SK-N-SH (cell line): ENCODE measurements at regions not wholly inside any gene's neighbourhood (a gene's known extent, or its start where the extent isn't known, plus 50 kb on each side); places are given as distances from the start of the nearest gene placed in this dataset.

Source experiments
- CTCF ChIA-PET: fragments of 300-600, 350-600 bp; formaldehyde crosslinking; extraction: SDS; loops from one replicate; lab custom pipeline; 2021; lab: Yijun Ruan, JAX
- POLR2A ChIA-PET: fragments of 350-600 bp; sonication (Branson Sonifier 250); formaldehyde crosslinking; extraction: SDS; loops from one replicate; lab custom pipeline; 2020; ENCODE audit warnings: antibody characterized with exemption, inconsistent platforms; lab: Yijun Ruan, JAX
- DNase-seq: peaks from one replicate; pipeline ENCODE4 v3.0.0; 2012
- H2AFZ ChIP-seq: fragments of 200-600 bp; sonication (generic); 2 replicates; pipeline ENCODE4 v1.8.1; 2016; ENCODE audit warnings: antibody characterized with exemption, mild to moderate bottlenecking, low read depth
- H3F3A ChIP-seq: fragments of 200-600 bp; sonication (generic); replicated peaks from 2 replicates; pipeline ENCODE3; 2016; ENCODE audit warnings: antibody characterized with exemption, mild to moderate bottlenecking; ENCODE audit not compliant: insufficient read depth
- H3K27ac ChIP-seq, 2 experiments: fragments of 200-500 bp in 1 of 2; fragments of 200-600 bp in 1 of 2; sonication (Bioruptor generic) in 1 of 2; sonication (generic), shearing (Covaris generic) in 1 of 2; 2 replicates each; pipeline versions ENCODE4 v1.5.1 to v1.6.1; 2014 to 2016; ENCODE audit warnings: low read depth in 2 of 2, inconsistent platforms in 1 of 2, low read length in 1 of 2, mild to moderate bottlenecking in 1 of 2, mixed read lengths in 1 of 2
- H3K27me3 ChIP-seq: fragments of 200-600 bp; sonication (generic), shearing (Covaris generic); 2 replicates; pipeline ENCODE4 v1.6.1; 2016; ENCODE audit warnings: mixed run types; ENCODE audit not compliant: insufficient read depth
- H3K36me3 ChIP-seq, 2 experiments: fragments of 200-500 bp in 1 of 2; fragments of 200-600 bp in 1 of 2; sonication (Bioruptor generic) in 1 of 2; sonication (generic) in 1 of 2; replicated peaks in 1 of 2; 2 replicates each; pipeline versions ENCODE3 to v1.5.1; 2014 to 2016; ENCODE audit warnings: low read length in 1 of 2, mild to moderate bottlenecking in 1 of 2; ENCODE audit not compliant: insufficient read depth in 2 of 2, control insufficient read depth in 1 of 2
- H3K4me1 ChIP-seq, 2 experiments: fragments of 200-500 bp in 1 of 2; fragments of 200-600 bp in 1 of 2; sonication (Bioruptor generic) in 1 of 2; sonication (generic), shearing (Covaris generic) in 1 of 2; 2 replicates each; pipeline versions ENCODE4 v1.5.1 to v1.6.1; 2014 to 2016; ENCODE audit warnings: low read depth in 1 of 2, low read length in 1 of 2, mixed run types in 1 of 2; ENCODE audit not compliant: insufficient read depth in 2 of 2, control insufficient read depth in 1 of 2
- H3K4me2 ChIP-seq: fragments of 200-600 bp; sonication (generic), shearing (Covaris generic); 2 replicates; pipeline ENCODE4 v1.6.1; 2017; ENCODE audit warnings: mixed run types
- H3K4me3 ChIP-seq, 2 experiments: fragments of 200-500 bp in 1 of 2; fragments of 200-600 bp in 1 of 2; sonication (Bioruptor generic) in 1 of 2; sonication (generic), shearing (Covaris generic) in 1 of 2; 2 replicates each; pipeline versions ENCODE4 v1.5.1 to v1.8.1; 2014 to 2016; ENCODE audit warnings: low read depth in 2 of 2, inconsistent platforms in 1 of 2, low read length in 1 of 2, mild to moderate bottlenecking in 1 of 2, mixed read lengths in 1 of 2, moderate library complexity in 1 of 2
- H3K79me2 ChIP-seq: fragments of 200-600 bp; sonication (generic); 2 replicates; pipeline ENCODE4 v1.8.1; 2017; ENCODE audit warnings: mild to moderate bottlenecking; ENCODE audit not compliant: insufficient read depth
- H3K9ac ChIP-seq: fragments of 200-600 bp; sonication (generic); 2 replicates; pipeline ENCODE4 v1.6.1; 2017; ENCODE audit warnings: mixed run types
- H3K9me2 ChIP-seq: fragments of 200-600 bp; sonication (generic); 2 replicates; pipeline ENCODE4 v1.6.1; 2017; ENCODE audit warnings: mixed run types
- H3K9me3 ChIP-seq: fragments of 200-600 bp; sonication (generic); 2 replicates; pipeline ENCODE4 v1.6.1; 2017; ENCODE audit warnings: mixed run types, mild to moderate bottlenecking, moderate library complexity
- H4K20me1 ChIP-seq: fragments of 200-600 bp; sonication (generic); 2 replicates; pipeline ENCODE4 v1.6.1; 2017; ENCODE audit warnings: mild to moderate bottlenecking, mixed run types; ENCODE audit not compliant: insufficient read depth
- CHD2 ChIP-seq: fragments of 150-350 bp; IDR thresholded peaks from 2 replicates; pipeline ENCODE4 v1.6.1; 2018; ENCODE audit warnings: low read length; ENCODE audit not compliant: partially characterized antibody
- ELF1 ChIP-seq: IDR thresholded peaks from 2 replicates; pipeline ENCODE4 v1.4.0; 2012
- EZH2phosphoT487 ChIP-seq: fragments of 200-600 bp; sonication (generic); IDR thresholded peaks from 2 replicates; pipeline ENCODE4 v1.6.1; 2017; ENCODE audit warnings: low read depth, mixed run types, mild to moderate bottlenecking, antibody characterized with exemption, moderate library complexity, borderline replicate concordance
- FOSL2 ChIP-seq: IDR thresholded peaks from 2 replicates; pipeline ENCODE4 v1.4.0; 2012; ENCODE audit warnings: low read depth, mild to moderate bottlenecking, moderate library complexity, borderline replicate concordance
- FOXM1 ChIP-seq: IDR thresholded peaks from 2 replicates; pipeline ENCODE4 v1.4.0; 2012; ENCODE audit warnings: low read depth, mild to moderate bottlenecking
- JUND ChIP-seq: IDR thresholded peaks from 2 replicates; pipeline ENCODE4 v1.4.0; 2012
- MEF2A ChIP-seq: IDR thresholded peaks from 2 replicates; pipeline ENCODE4 v1.4.0; 2012; ENCODE audit warnings: low read depth, borderline replicate concordance
- MXI1 ChIP-seq: IDR thresholded peaks from 2 replicates; pipeline ENCODE4 v1.6.1; 2012; ENCODE audit warnings: mild to moderate bottlenecking, low read depth, low read length, improper control_type of control experiment
- NFIC ChIP-seq: IDR thresholded peaks from 2 replicates; pipeline ENCODE4 v1.4.0; 2012; ENCODE audit warnings: borderline replicate concordance
- POLR2AphosphoS5 ChIP-seq: IDR thresholded peaks from 2 replicates; pipeline ENCODE4 v1.6.1; 2012; ENCODE audit warnings: low read depth, low read length
- SIN3A ChIP-seq: IDR thresholded peaks from 2 replicates; pipeline ENCODE4 v1.6.1; 2012; ENCODE audit warnings: low read depth, mild to moderate bottlenecking, low read length, moderate library complexity, borderline replicate concordance
- TCF12 ChIP-seq: IDR thresholded peaks from 2 replicates; pipeline ENCODE4 v1.4.0; 2012
- TEAD4 ChIP-seq: IDR thresholded peaks from 2 replicates; pipeline ENCODE4 v1.4.0; 2012; ENCODE audit warnings: mild to moderate bottlenecking, borderline replicate concordance; ENCODE audit not compliant: insufficient read depth
- YY1 ChIP-seq: IDR thresholded peaks from 2 replicates; pipeline ENCODE4 v1.4.0; 2012; ENCODE audit warnings: low read depth, mild to moderate bottlenecking
- WGBS: methylation state at CpG from one replicate; pipeline ENCODE4 v1.1.6; 2017; ENCODE audit warnings: low lambda C conversion rate; 5-methylcytosine and 5-hydroxymethylcytosine counted together
- TF ChIP-seq, protein P1 (sequence below): IDR thresholded peaks from 2 replicates; pipeline ENCODE4 v1.4.0; 2012; ENCODE audit warnings: low read depth, borderline replicate concordance
- TF ChIP-seq, protein P2 (sequence below): IDR thresholded peaks from 2 replicates; pipeline ENCODE4 v1.6.1; 2012; ENCODE audit warnings: mild to moderate bottlenecking, low read depth, low read length, moderate library complexity
- TF ChIP-seq, protein P3 (sequence below): fragments of 150-350 bp; IDR thresholded peaks from 2 replicates; pipeline ENCODE4 v1.6.1; 2017; ENCODE audit warnings: antibody characterized with exemption, low read length, low read depth, borderline replicate concordance

DNA sequence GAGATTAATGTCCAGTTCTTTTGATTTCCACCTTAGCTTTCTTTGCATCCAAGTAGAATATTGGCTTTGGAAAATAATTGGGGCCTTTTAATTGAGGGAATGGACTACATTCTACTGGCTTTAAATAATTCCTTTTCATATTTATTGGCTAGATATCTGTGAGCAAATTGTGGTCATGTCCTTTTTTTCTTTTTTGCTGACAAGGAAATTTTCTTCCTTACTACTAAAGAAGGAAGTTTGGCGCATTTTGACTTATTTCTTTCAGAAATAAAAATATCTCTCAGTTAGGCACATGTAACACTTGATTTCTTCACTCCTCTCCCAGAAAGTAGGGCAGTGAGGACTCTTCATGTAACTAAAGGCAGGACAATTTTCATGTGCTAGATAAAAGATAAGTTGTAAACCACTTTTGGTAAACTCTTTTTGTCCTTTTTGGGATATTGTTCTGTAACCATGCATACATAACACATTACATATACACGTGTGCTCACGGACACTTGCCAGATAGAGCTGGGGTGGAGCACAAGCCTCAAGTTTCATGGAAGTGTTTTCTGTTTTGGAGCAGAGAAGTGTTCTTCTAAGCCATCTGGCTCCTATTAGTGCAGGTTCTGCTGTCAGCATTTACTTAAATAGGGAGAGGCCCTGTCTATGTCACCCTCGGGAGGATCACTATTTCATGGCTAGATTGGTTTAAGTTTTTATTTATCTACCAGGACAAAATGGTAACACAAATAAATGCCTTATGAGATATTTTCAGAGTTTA, 85.1 kb upstream of the LRIG3 start:
- Histone ChIP-seq H3K4me2 (no peak overlapping the region), H3K9me2 (no peaks in the 10 kb centered on the region), H3K4me3 (no peak overlapping the region)
- TF ChIP-seq, protein P1, sequence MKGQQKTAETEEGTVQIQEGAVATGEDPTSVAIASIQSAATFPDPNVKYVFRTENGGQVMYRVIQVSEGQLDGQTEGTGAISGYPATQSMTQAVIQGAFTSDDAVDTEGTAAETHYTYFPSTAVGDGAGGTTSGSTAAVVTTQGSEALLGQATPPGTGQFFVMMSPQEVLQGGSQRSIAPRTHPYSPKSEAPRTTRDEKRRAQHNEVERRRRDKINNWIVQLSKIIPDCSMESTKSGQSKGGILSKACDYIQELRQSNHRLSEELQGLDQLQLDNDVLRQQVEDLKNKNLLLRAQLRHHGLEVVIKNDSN, result no peak
- TF ChIP-seq FOXM1 (no peak), SIN3A (no peak), TCF12 (no peak), JUND (no peak), MEF2A (no peak), TEAD4 (no peak), MXI1 (no peak)
- TF ChIP-seq, protein P2, sequence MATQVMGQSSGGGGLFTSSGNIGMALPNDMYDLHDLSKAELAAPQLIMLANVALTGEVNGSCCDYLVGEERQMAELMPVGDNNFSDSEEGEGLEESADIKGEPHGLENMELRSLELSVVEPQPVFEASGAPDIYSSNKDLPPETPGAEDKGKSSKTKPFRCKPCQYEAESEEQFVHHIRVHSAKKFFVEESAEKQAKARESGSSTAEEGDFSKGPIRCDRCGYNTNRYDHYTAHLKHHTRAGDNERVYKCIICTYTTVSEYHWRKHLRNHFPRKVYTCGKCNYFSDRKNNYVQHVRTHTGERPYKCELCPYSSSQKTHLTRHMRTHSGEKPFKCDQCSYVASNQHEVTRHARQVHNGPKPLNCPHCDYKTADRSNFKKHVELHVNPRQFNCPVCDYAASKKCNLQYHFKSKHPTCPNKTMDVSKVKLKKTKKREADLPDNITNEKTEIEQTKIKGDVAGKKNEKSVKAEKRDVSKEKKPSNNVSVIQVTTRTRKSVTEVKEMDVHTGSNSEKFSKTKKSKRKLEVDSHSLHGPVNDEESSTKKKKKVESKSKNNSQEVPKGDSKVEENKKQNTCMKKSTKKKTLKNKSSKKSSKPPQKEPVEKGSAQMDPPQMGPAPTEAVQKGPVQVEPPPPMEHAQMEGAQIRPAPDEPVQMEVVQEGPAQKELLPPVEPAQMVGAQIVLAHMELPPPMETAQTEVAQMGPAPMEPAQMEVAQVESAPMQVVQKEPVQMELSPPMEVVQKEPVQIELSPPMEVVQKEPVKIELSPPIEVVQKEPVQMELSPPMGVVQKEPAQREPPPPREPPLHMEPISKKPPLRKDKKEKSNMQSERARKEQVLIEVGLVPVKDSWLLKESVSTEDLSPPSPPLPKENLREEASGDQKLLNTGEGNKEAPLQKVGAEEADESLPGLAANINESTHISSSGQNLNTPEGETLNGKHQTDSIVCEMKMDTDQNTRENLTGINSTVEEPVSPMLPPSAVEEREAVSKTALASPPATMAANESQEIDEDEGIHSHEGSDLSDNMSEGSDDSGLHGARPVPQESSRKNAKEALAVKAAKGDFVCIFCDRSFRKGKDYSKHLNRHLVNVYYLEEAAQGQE, result no peak
- TF ChIP-seq, all 33 proteins: peak for 0
- no peak overlapping the region for H2AFZ ChIP-seq
- WGBS, result 59% methylated on average over 4 of the region's 4 CpGs
- ChIA-PET POLR2A (no interaction called here), CTCF (no interaction called here)
- DNase-seq, result no peak
- H4K20me1 ChIP-seq, result no peaks in the 10 kb centered on the region
- H3K27ac ChIP-seq, result no peak overlapping the region
- H3K9ac ChIP-seq, result no peak overlapping the region
- H3K36me3 ChIP-seq, result no peaks in the 10 kb centered on the region
- no peaks in the 10 kb centered on the region for H3K79me2 ChIP-seq
- no peaks in the 10 kb centered on the region for H3F3A ChIP-seq
- H3K27me3 ChIP-seq, result no peaks in the 10 kb centered on the region
- no peaks in the 10 kb centered on the region for H3K9me3 ChIP-seq
- no peaks in the 10 kb centered on the region; a peak in 2 of 4 replicates for H3K4me1 ChIP-seq

DNA sequence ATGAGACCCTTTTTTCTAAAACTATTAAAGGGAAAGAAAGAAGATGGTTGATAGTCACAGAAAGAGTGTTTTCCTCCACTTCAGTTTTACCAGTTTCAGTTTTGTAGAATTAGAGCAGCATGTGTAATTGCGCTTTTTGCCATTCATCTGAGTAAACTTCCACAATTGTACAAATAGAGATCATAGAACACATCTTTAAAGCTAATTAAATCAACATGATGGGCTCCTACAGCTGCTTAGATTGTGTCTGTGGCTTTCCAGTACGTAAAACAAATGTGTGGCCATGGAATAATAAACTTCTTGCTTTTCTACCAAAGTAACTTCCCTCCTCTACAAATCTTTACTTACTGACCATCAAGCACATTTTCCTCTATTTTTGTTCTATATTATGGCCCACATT, 84.2 kb upstream of the LRIG3 start:
- no peaks in the 10 kb centered on the region; a peak in 2 of 4 replicates for H3K4me1 ChIP-seq
- H3K36me3 ChIP-seq, result no peaks in the 10 kb centered on the region
- no peaks in the 10 kb centered on the region for H3K79me2 ChIP-seq
- H3K27ac ChIP-seq, result no peak overlapping the region
- no peaks in the 10 kb centered on the region for H3K9me3 ChIP-seq
- ChIA-PET CTCF (no interaction called here), POLR2A (no interaction called here)
- no peak overlapping the region for H3K4me3 ChIP-seq
- H2AFZ ChIP-seq, result no peak overlapping the region
- H4K20me1 ChIP-seq, result no peaks in the 10 kb centered on the region
- 51% methylated on average over 2 of the region's 2 CpGs for WGBS
- H3K27me3 ChIP-seq, result no peaks in the 10 kb centered on the region; the same call in 1 of the 2 replicates
- H3K9ac ChIP-seq, result no peak overlapping the region
- no peaks in the 10 kb centered on the region for H3F3A ChIP-seq
- no peaks in the 10 kb centered on the region for H3K9me2 ChIP-seq
- no peak for DNase-seq
- no peak overlapping the region for H3K4me2 ChIP-seq
- TF ChIP-seq ELF1, result no peak
- TF ChIP-seq MEF2A, result no peak
- TF ChIP-seq, protein P3, sequence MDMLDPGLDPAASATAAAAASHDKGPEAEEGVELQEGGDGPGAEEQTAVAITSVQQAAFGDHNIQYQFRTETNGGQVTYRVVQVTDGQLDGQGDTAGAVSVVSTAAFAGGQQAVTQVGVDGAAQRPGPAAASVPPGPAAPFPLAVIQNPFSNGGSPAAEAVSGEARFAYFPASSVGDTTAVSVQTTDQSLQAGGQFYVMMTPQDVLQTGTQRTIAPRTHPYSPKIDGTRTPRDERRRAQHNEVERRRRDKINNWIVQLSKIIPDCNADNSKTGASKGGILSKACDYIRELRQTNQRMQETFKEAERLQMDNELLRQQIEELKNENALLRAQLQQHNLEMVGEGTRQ, result no peak
- TF ChIP-seq NFIC, result no peak
- TF ChIP-seq POLR2AphosphoS5, result no peak
- no peak for TF ChIP-seq YY1
- TF ChIP-seq CHD2, result no peak
- TF ChIP-seq, protein P1, result no peak
- no peak for TF ChIP-seq MXI1
- no peak for TF ChIP-seq FOSL2
- no peak for TF ChIP-seq EZH2phosphoT487
- TF ChIP-seq, protein P2, result no peak
